GM12874 (cell line): ENCODE measurements at regions not wholly inside any gene's neighbourhood (a gene's known extent, or its start where the extent isn't known, plus 50 kb on each side); places are given as distances from the start of the nearest gene placed in this dataset.

Experiments used
- TF ChIP-seq, protein P1 (sequence below): IDR thresholded peaks from 2 replicates; pipeline ENCODE4 v1.5.1; 2011; ENCODE audit warnings: low read depth, mild to moderate bottlenecking, control low read depth, low read length, moderate library complexity; ENCODE audit not compliant: insufficient read depth

DNA sequence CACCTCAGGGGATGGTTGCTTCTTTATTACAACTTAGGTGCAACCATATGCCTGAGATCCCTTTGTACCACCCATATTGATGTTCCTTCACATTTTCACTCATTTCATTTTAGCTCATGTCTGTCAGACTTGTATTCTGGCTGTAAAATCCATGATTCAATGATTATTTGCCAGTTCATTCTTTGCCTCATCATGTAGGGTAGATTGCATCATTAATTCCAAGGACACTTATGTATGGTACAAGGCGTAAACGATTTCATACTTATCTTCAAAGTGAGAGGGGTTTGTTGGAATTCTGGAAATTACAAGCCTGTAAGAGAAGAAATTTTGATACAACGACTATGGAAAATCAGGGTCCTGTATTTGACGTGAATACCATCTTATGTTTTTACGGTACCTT lies 685.0 kb upstream of the FANCL start:
- TF ChIP-seq, protein P1, sequence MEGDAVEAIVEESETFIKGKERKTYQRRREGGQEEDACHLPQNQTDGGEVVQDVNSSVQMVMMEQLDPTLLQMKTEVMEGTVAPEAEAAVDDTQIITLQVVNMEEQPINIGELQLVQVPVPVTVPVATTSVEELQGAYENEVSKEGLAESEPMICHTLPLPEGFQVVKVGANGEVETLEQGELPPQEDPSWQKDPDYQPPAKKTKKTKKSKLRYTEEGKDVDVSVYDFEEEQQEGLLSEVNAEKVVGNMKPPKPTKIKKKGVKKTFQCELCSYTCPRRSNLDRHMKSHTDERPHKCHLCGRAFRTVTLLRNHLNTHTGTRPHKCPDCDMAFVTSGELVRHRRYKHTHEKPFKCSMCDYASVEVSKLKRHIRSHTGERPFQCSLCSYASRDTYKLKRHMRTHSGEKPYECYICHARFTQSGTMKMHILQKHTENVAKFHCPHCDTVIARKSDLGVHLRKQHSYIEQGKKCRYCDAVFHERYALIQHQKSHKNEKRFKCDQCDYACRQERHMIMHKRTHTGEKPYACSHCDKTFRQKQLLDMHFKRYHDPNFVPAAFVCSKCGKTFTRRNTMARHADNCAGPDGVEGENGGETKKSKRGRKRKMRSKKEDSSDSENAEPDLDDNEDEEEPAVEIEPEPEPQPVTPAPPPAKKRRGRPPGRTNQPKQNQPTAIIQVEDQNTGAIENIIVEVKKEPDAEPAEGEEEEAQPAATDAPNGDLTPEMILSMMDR = no peak

DNA sequence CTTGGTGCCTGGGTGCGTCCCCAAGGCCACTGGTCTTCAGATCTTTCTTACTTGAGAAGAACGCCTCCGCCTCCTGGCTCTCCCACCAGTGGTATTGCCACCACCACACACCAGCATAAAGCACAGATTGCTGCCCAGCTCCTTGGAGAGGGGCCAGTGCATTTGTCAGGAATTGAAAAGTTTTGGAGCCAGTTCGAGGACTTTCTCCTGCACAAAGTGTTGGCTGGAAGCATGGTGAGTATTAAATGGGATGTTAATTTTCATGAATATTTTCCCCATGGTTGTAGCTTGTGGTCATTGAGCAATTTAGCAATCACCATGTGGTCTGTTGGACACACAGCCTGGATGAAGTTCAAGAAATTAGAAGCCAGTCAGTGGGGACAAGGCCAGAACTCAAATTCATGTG lies 684.6 kb upstream of the FANCL start:
- TF ChIP-seq, protein P1 = no peak

DNA sequence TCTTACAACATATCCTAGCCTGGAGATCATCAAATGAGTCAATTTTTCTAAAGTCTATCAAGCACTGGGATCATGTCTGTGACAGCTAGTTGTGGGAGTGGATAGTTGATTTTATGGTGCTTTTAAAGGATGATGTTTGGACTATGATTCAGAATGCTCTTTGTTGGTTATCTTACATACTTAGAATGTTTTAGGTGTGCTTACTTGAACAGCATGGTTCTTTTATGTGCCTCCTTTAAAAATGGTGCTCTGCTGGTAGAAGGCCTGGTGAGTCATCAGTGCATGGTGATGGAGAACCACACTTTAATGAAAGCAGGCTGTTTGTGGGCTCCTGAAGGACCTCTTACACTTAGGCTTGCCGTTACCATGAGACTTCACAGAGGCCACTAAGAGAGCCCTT lies 682.7 kb upstream of the FANCL start:
- TF ChIP-seq, protein P1 = no peak

DNA sequence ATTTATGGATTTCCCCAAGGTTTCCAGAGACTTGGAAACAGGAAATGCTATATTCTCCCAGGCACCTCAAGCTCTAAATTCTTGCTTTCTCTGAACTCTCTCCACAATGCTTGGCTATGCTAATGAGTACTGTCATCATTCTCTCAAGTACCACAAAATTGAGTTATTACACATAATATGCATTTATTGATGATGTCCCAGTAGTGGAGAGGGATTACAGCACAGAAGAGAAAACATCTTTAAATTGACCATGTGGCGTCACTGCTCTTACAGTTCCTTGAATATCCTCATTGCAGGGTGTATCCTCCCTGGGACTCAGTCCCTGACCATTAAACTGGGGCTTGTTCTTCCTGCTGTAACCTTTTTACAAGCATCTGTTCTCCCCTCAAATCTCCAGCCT lies 681.1 kb upstream of the FANCL start:
- TF ChIP-seq, protein P1 = no peak

DNA sequence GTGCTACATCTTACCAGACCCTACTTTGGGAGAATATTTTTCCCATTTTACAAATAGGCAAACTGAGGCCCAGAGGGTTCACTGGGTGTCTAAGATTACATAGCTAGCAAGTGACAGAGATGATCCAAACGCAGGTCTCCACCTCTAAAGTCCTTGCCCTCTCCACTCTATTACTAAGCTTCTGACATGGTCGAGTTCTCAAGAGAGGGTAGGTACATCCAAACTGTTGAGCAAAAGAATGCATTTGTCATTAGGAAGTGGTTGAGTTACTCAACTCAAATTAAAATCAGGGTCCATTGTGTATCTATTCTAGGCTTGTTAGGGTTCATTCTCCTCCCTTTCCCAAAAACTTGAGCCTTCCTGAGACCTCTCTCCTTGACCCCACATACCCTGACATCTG lies 680.6 kb upstream of the FANCL start:
- TF ChIP-seq, protein P1 = no peak

DNA sequence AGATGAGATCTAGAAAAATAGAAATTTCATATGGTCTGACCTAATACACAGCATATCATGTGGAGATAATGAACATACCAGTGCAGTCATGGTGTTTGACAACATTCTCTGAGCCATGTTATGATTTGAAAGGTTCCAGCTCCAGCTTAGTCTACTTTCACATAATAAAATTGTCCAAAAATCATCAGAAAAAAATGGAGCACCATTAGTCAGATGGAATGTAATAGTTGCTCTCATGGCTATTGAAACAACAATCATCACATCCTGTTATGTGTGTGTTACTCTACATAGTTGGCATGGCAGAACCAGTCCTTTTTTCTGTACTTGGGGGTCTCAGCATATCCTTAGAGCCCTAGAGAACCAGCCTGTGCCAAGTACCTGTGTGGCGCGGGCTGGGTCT lies 678.9 kb upstream of the FANCL start:
- TF ChIP-seq, protein P1 = no peak

DNA sequence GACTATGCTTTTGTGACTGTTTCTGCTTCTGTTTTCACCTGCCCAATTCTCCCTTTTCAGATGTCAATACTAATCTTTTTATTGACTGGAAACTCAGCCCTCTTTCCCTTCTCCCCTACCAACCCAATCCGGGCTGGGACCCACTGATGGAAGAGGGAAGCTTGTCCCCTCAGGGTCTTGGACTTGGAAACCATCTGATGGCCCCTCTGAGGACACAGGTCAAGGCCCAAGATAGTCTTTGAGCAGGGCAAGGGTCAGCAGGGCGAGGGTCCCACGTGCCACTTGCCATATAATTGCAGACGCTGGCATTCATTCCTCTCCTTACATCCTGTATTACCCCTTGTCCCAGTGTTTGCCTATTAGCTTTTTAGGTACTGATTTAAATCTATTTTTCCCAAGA lies 678.2 kb upstream of the FANCL start:
- TF ChIP-seq, protein P1 = no peak

DNA sequence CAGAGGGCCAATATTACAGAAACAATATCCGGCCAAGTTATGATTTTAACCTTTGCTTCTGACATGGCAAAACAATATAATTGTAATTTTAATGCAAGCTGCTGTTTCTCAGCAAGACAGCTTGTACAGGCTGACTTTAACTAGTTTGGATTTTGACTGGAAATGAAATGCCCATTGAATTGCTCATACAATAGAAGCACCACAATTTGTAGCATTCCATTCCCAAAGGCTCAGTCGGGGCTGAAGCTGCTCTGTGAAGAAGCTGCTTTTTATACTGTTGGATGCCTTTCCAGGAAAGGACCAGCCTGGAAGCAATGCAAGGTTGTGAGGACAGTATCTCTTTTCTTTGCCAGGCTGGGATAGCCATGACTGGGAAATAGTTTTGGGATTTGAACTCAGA lies 677.0 kb upstream of the FANCL start:
- TF ChIP-seq, protein P1 = no peak
